ENCODE measurements at regions not wholly inside any gene's neighbourhood (a gene's known extent, or its start where the extent isn't known, plus 50 kb on each side); places are given as distances from the start of the nearest gene placed in this dataset.

GRCh38 chr3:5039585-5039984 lies 60.3 kb downstream of the BHLHE40 start:
- BruUV-seq (replicated peaks) = no TSS peak
- H3K9me3 ChIP-seq (ENCODE audit: low read length) = no peaks in the 10 kb centered on the region
- H3K4me3 ChIP-seq (replicated peaks in 1 of 3; ENCODE audit: insufficient read depth in 1 of 3, low read depth in 2 of 3, low read length in 3 of 3) = no peak overlapping the region
- TF ChIP-seq SIX1 (CRISPR knock-in tag; IDR thresholded peaks at IDR 0.05; ENCODE audit: borderline replicate concordance) = no peak
- no peak for TF ChIP-seq CEBPG (CRISPR knock-in tag; IDR thresholded peaks at IDR 0.05)
- TF ChIP-seq HHEX (CRISPR knock-in tag; IDR thresholded peaks at IDR 0.05) = no peak
- no peak for TF ChIP-seq NCOA5 (CRISPR knock-in tag; IDR thresholded peaks at IDR 0.05)
- TF ChIP-seq KLF15 (CRISPR knock-in tag; IDR thresholded peaks at IDR 0.05; ENCODE audit: borderline replicate concordance) = no peak
- TF ChIP-seq RNF2 (conservative IDR thresholded peaks at IDR 0.05; ENCODE audit: low read depth) = no peak
- no peak for TF ChIP-seq NONO (IDR thresholded peaks at IDR 0.05)
- TF ChIP-seq NONO (CRISPR knock-in tag; conservative IDR thresholded peaks at IDR 0.05) = no peak
- TF ChIP-seq SP4 (CRISPR knock-in tag; IDR thresholded peaks at IDR 0.05) = no peak
- TF ChIP-seq, protein P1, sequence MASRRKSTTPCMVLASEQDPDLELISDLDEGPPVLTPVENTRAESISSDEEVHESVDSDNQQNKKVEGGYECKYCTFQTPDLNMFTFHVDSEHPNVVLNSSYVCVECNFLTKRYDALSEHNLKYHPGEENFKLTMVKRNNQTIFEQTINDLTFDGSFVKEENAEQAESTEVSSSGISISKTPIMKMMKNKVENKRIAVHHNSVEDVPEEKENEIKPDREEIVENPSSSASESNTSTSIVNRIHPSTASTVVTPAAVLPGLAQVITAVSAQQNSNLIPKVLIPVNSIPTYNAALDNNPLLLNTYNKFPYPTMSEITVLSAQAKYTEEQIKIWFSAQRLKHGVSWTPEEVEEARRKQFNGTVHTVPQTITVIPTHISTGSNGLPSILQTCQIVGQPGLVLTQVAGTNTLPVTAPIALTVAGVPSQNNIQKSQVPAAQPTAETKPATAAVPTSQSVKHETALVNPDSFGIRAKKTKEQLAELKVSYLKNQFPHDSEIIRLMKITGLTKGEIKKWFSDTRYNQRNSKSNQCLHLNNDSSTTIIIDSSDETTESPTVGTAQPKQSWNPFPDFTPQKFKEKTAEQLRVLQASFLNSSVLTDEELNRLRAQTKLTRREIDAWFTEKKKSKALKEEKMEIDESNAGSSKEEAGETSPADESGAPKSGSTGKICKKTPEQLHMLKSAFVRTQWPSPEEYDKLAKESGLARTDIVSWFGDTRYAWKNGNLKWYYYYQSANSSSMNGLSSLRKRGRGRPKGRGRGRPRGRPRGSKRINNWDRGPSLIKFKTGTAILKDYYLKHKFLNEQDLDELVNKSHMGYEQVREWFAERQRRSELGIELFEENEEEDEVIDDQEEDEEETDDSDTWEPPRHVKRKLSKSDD (CRISPR knock-in tag; IDR thresholded peaks at IDR 0.05; ENCODE audit: low read depth) = no peak
- no peak for TF ChIP-seq ZNF569 (CRISPR knock-in tag; IDR thresholded peaks at IDR 0.05; ENCODE audit: borderline replicate concordance)
- TF ChIP-seq SNRNP70 (IDR thresholded peaks at IDR 0.05; ENCODE audit: low read depth, low read length) = no peak
- no peak for TF ChIP-seq MAFG (CRISPR knock-in tag; IDR thresholded peaks at IDR 0.05)
- no peak for TF ChIP-seq ZNF235 (CRISPR knock-in tag; IDR thresholded peaks at IDR 0.05; ENCODE audit: borderline replicate concordance)
- H3K9ac ChIP-seq (ENCODE audit: insufficient read depth, low read depth, low read length) = no peak overlapping the region
- H3K27me3 ChIP-seq (ENCODE audit: control insufficient read depth in 1 of 2, insufficient read depth in 2 of 2, low read length in 2 of 2) = no peaks in the 10 kb centered on the region; a peak in 1 of 5 replicates
- FAIRE-seq (no peak), ATAC-seq (no peak), DNase-seq (ENCODE audit: low spot score) (no peak)
- H3K79me2 ChIP-seq (ENCODE audit: insufficient read depth, low read length) = no peaks in the 10 kb centered on the region
- intact Hi-C loops (cut with micrococcal nuclease; ENCODE audit: unreplicated experiment) = no loop called here
- POLR2A ChIA-PET = no interaction called here
- H3K27ac ChIP-seq (ENCODE audit: extremely low read length, insufficient read depth, low read length) = no peak overlapping the region
- 2% methylated on average over 2 of the region's 2 CpGs for WGBS (ENCODE audit: low lambda C conversion rate)
- H4K20me1 ChIP-seq (ENCODE audit: insufficient read depth, low read length) = no peaks in the 10 kb centered on the region
- H3K4me2 ChIP-seq (ENCODE audit: low read depth, low read length) = no peak overlapping the region
- in situ Hi-C loops (cut with HindIII; ENCODE audit: extremely low pct_ligation_motif_present, low pct_unique_long_range_greater_than_20kb) = no loop called here
- no peaks in the 10 kb centered on the region for H3K4me1 ChIP-seq (ENCODE audit: insufficient read depth, low read length)
- no peak overlapping the region for H2AFZ ChIP-seq (ENCODE audit: low read length)
- H3K36me3 ChIP-seq (replicated peaks in 1 of 2; ENCODE audit: control insufficient read depth in 1 of 2, insufficient read depth in 2 of 2, low read length in 2 of 2) = no peaks in the 10 kb centered on the region
- CTCF ChIA-PET (ENCODE audit: low intra/inter-chr PET ratio, low total read pairs) = no interaction called here
